Upper lobe of left lung (tissue), 6 donors: ENCODE measurements at regions not wholly inside any gene's neighbourhood (a gene's known extent, or its start where the extent isn't known, plus 50 kb on each side); places are given as distances from the start of the nearest gene placed in this dataset.
"Not testable (repeated sequence)": the region's sequence is repeated elsewhere in the genome, so short reads cannot be mapped to it uniquely, and the experiment has no call there.

Source experiments
- ATAC-seq, 2 donors: fragments of 200-7000 bp; cut with Tn5 transposase; one replicate each; pipeline ENCODE4 v1.9.1; 2022; ENCODE audit warnings: mild to moderate bottlenecking in 2 of 2, moderate library complexity in 2 of 2; ENCODE audit not compliant: low FRiP score in 2 of 2
- DNase-seq, 2 donors: peaks; one replicate each; pipeline ENCODE4 v3.0.0-alpha.2; 2019 to 2020
- H3K27ac ChIP-seq, 4 donors: fragments of 200-600 bp; sonication (generic); one replicate each; pipeline ENCODE4 v1.5.1; 2016 to 2019
- H3K27me3 ChIP-seq, 4 donors: fragments of 200-600 bp; sonication (generic); one replicate each; pipeline ENCODE4 v1.5.1; 2017 to 2019
- H3K36me3 ChIP-seq, 4 donors: fragments of 200-600 bp; sonication (generic); one replicate each; pipeline ENCODE4 v1.5.1; 2016 to 2019
- H3K4me1 ChIP-seq, 4 donors: fragments of 200-600 bp; sonication (generic); one replicate each; pipeline ENCODE4 v1.5.1; 2018 to 2019
- H3K4me3 ChIP-seq, 4 donors: fragments of 200-600 bp; sonication (generic); one replicate each; pipeline ENCODE4 v1.5.1; 2017 to 2019; ENCODE audit warnings: mild to moderate bottlenecking in 2 of 4, moderate library complexity in 1 of 4
- H3K9me3 ChIP-seq, 4 donors: fragments of 200-600 bp; sonication (generic); one replicate each; pipeline ENCODE4 v1.5.1; 2018 to 2019
- CTCF ChIP-seq, 6 experiments: fragments of 450-650 bp in 4 of 6; fragments of 200-600 bp in 2 of 6; sonication (generic) in 2 of 6; IDR thresholded peaks; one replicate each; pipeline ENCODE4 v1.5.1; 2016 to 2019; ENCODE audit warnings: antibody characterized with exemption in 6 of 6
- EP300 ChIP-seq, 4 donors: sonication (generic); formaldehyde crosslinking; IDR thresholded peaks; one replicate each; pipeline ENCODE4 v1.5.1; 2017; ENCODE audit warnings: antibody characterized with exemption in 4 of 4, control low read depth in 2 of 4
- POLR2A ChIP-seq, 4 donors: fragments of 450-650 bp; IDR thresholded peaks; one replicate each; pipeline ENCODE4 v1.5.1; 2016 to 2017; ENCODE audit warnings: antibody characterized with exemption in 4 of 4, mild to moderate bottlenecking in 2 of 4
- POLR2AphosphoS5 ChIP-seq, 2 donors: sonication (generic); formaldehyde crosslinking; IDR thresholded peaks; one replicate each; pipeline ENCODE4 v1.5.1; 2017; ENCODE audit warnings: antibody characterized with exemption in 2 of 2
- WGBS, 2 donors: methylation state at CpG; one replicate each; pipeline ENCODE4 v1.1.5; 2017 to 2018; 5-methylcytosine and 5-hydroxymethylcytosine counted together
- donor health status: DM: no; HTN: no; CAD: no; lungs with moderate emphysema.
- donor health status: DM: no; HTN: yes; CAD: no; lungs with severe emphysema.

DNA sequence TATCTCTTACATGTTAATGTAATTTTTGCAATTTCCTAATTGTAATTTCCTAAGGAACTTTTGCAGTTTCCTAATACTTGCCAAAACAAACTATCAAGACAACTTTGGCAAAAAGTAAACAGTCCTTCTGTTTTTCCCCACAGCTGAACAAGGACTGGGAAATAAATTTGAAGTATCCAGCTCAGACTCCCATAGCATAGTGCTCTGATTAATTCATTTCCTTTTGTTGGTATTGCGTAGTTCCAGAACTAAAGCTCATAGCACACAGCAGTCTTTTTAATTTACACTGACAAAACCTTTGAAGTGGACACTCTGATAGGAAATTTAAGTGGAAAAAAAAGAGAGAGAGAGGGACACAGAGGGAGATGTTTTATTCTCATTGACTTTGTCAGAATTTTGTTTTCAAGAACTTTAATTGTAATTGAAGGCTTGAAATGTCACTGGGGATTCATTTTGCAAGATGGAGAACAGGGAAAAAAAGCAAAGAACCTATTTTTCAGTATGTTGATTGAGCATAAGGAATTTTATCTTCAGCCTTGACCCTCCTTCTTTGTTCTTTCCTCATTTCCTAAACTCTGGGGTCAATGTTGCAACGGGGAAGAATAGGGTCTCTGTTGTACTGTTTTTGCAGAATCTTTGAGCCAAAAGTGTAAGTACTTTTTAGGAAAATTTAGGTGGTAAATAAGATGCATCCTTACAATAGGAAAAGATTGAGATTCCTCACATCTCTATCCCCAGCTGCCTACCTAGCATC lies 232.2 kb upstream of the NPSR1 start:
- Histone ChIP-seq H3K27me3 (no peaks in the 10 kb centered on the region), H3K27ac (no peak overlapping the region), H3K36me3 (no peaks in the 10 kb centered on the region), H3K4me3 (no peak overlapping the region), H3K4me1 (no peaks in the 10 kb centered on the region), H3K9me3 (peaks cover 0 to 2% (median 0%) of the 10 kb centered on the region in 4 donors)
- no peak for TF ChIP-seq POLR2AphosphoS5 (IDR thresholded peaks at IDR 0.05)
- TF ChIP-seq POLR2A (IDR thresholded peaks at IDR 0.05): no peak
- TF ChIP-seq CTCF (IDR thresholded peaks at IDR 0.05): no peak
- no peak for TF ChIP-seq EP300 (IDR thresholded peaks at IDR 0.05)
- WGBS, 2 donors: 51 to 54% methylated on average over 2 of the region's 2 CpGs
- DNase-seq (no peak), ATAC-seq (no peak)

DNA sequence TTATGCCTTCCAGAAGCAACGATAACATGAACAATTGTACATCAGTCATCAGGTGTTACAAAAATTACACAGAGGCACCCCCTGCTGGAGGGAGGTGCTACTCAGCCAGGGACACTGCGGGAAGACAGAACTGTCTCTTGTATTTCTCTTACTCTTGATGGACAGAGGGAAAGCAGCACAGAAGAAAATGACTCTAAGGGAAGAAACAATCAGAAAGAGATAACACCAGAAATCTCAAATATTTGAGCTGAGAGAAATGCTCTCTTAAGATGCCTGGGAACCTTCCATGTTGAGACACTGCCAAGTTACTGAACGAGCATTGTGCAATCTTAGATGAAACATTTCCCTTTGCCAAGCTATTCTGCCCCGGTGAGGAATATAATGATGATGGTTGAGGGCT lies 227.6 kb upstream of the NPSR1 start:
- Histone ChIP-seq H3K4me3 (no peak overlapping the region), H3K27me3 (no peaks in the 10 kb centered on the region), H3K36me3 (no peaks in the 10 kb centered on the region), H3K4me1 (no peaks in the 10 kb centered on the region), H3K9me3 (peaks cover 0 to 4% (median 0%) of the 10 kb centered on the region in 4 donors), H3K27ac (no peak overlapping the region)
- ATAC-seq (peak in 1 of 2 donors; percentile 28), DNase-seq (no peak)
- whole genome bisulfite sequencing, 2 donors: 52 to 55% methylated on average over 4 of the region's 4 CpGs
- peak in 3 of 6 experiments; percentile 13 to 15 (median 15) for TF ChIP-seq CTCF (IDR thresholded peaks at IDR 0.05)
- no peak for TF ChIP-seq POLR2A (IDR thresholded peaks at IDR 0.05)

- no peaks in the 10 kb centered on the region for H3K36me3 ChIP-seq
- no peaks in the 10 kb centered on the region for H3K9me3 ChIP-seq
- no peak overlapping the region for H3K27ac ChIP-seq
- ATAC-seq (no peak), DNase-seq (no peak)
- no peak overlapping the region for H3K4me3 ChIP-seq
- no peak for TF ChIP-seq POLR2AphosphoS5 (IDR thresholded peaks at IDR 0.05)
- TF ChIP-seq CTCF (IDR thresholded peaks at IDR 0.05): no peak
- no peaks in the 10 kb centered on the region for H3K4me1 ChIP-seq
- WGBS, 2 donors: 56 to 60% methylated on average over 3 of the region's 3 CpGs
- no peaks in the 10 kb centered on the region for H3K27me3 ChIP-seq
Observed at GRCh38 chr7:34438436-34438835, 219.6 kb upstream of the NPSR1 start.

GRCh38 chr7:34445653-34446052 lies 212.4 kb upstream of the NPSR1 start:
- Histone ChIP-seq H3K4me3 (no peak overlapping the region), H3K4me1 (no peaks in the 10 kb centered on the region), H3K9me3 (no peaks in the 10 kb centered on the region), H3K27ac (no peak overlapping the region), H3K27me3 (no peaks in the 10 kb centered on the region), H3K36me3 (no peaks in the 10 kb centered on the region)
- DNase-seq (peak in 1 of 2 donors; percentile 29), ATAC-seq (peak in 1 of 2 donors; percentile 37)
- WGBS, 2 donors: 60 to 63% methylated on average over 3 of the region's 3 CpGs
- no peak for TF ChIP-seq EP300 (IDR thresholded peaks at IDR 0.05)

DNA sequence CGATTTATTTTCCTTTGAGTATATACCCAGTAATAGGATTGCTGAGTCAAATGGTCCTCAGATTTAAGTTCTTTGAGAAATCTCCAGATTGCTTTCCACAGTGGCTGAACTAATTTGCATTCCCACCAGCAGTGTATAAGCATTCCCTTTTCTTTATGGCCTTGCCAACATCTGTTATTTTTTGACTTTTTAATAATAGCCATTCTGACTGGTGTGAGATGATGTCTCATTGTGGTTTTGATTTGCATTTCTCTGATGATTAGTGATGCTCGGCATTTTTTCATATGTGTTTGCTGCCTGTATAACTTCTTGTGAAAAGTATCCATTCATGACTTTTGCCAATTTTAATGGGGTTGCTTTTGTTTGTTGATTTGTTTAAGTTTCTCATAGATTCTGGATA lies 209.5 kb upstream of the NPSR1 start:
- H3K4me3 ChIP-seq, ATAC-seq, H3K27me3 ChIP-seq, H3K27ac ChIP-seq, H3K9me3 ChIP-seq, H3K4me1 ChIP-seq, DNase-seq, H3K36me3 ChIP-seq: not testable (repeated sequence)
- WGBS, 2 donors: 85 to 88% methylated on average over 2 of the region's 2 CpGs

DNA sequence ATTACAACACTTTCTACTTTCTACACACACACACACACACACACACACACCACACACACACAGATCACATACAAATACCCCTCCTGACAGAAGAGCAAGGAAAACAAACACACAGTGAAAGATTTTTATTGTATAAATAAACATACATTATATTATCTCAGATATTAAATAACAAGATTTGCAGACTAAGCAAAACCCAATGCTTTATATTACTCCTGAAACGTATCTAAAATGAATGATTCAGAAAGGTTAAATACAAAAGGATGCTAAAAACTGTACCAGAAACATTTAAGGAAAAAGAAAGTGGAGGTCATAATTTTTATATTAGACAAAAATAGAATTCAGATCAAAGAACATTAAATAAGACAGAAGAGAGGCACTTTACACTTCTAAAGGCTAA lies 208.3 kb upstream of the NPSR1 start:
- TF ChIP-seq EP300 (IDR thresholded peaks at IDR 0.05): no peak
- no peak for TF ChIP-seq POLR2A (IDR thresholded peaks at IDR 0.05)
- TF ChIP-seq POLR2AphosphoS5 (IDR thresholded peaks at IDR 0.05): no peak
- TF ChIP-seq CTCF (IDR thresholded peaks at IDR 0.05): no peak
- ATAC-seq: no peak

More for the DNA sequence above, 208.3 kb upstream of the NPSR1 start:
- no peaks in the 10 kb centered on the region for H3K9me3 ChIP-seq
- H3K27ac ChIP-seq: no peak overlapping the region
- no peaks in the 10 kb centered on the region for H3K36me3 ChIP-seq
- no peak for DNase-seq
- H3K4me1 ChIP-seq: no peaks in the 10 kb centered on the region
- 62 to 64% methylated on average over 1 of the region's 1 CpG for WGBS, 2 donors
- no peak overlapping the region for H3K4me3 ChIP-seq
- no peaks in the 10 kb centered on the region for H3K27me3 ChIP-seq
